Astrocyte (in vitro differentiated cells and primary cell): ENCODE measurements at regions not wholly inside any gene's neighbourhood (a gene's known extent, or its start where the extent isn't known, plus 50 kb on each side); places are given as distances from the start of the nearest gene placed in this dataset.
"Not testable (repeated sequence)": the region's sequence is repeated elsewhere in the genome, so short reads cannot be mapped to it uniquely, and the experiment has no call there.

ENCODE experiments used
- DNase-seq: peaks from one replicate; pipeline ENCODE4 v3.0.0-alpha.2; 2010; ENCODE audit warnings: low read depth
- FAIRE-seq: peaks from 2 replicates; lab custom pipeline; 2011; peaks lifted over from hg19 to GRCh38; lab: Jason Lieb, UNC
- H2AFZ ChIP-seq: 2 replicates; pipeline ENCODE4 v1.6.0; 2012; ENCODE audit warnings: low read depth, low read length, inconsistent platforms
- H3K27ac ChIP-seq: 2 replicates; pipeline ENCODE4 v1.5.1; 2011; ENCODE audit warnings: low read depth, low read length, inconsistent platforms
- H3K27me3 ChIP-seq: 2 replicates; pipeline ENCODE4 v1.6.0; 2011; ENCODE audit warnings: low read length, inconsistent platforms; ENCODE audit not compliant: insufficient read depth
- H3K36me3 ChIP-seq: 2 replicates; pipeline ENCODE4 v1.5.1; 2011; ENCODE audit warnings: low read length, inconsistent platforms; ENCODE audit not compliant: insufficient read depth
- H3K4me1 ChIP-seq: 2 replicates; pipeline ENCODE4 v1.5.1; 2011; ENCODE audit warnings: low read length, inconsistent platforms; ENCODE audit not compliant: insufficient read depth
- H3K4me2 ChIP-seq: 2 replicates; pipeline ENCODE4 v1.6.0; 2012; ENCODE audit warnings: low read length, inconsistent platforms
- H3K4me3 ChIP-seq: 2 replicates; pipeline ENCODE4 v1.5.1; 2011; ENCODE audit warnings: low read depth, mild to moderate bottlenecking, low read length, inconsistent platforms; ENCODE audit not compliant: insufficient read depth
- H3K79me2 ChIP-seq: 2 replicates; pipeline ENCODE4 v1.6.0; 2012; ENCODE audit warnings: mild to moderate bottlenecking, low read length, inconsistent platforms; ENCODE audit not compliant: insufficient read depth
- H3K9ac ChIP-seq: 2 replicates; pipeline ENCODE4 v1.6.0; 2012; ENCODE audit warnings: mild to moderate bottlenecking, low read length, inconsistent platforms
- H3K9me3 ChIP-seq: 2 replicates; pipeline ENCODE4 v1.5.1; 2012; ENCODE audit warnings: low read depth, mild to moderate bottlenecking, low read length, inconsistent platforms; ENCODE audit not compliant: insufficient read depth
- H4K20me1 ChIP-seq: 2 replicates; pipeline ENCODE4 v1.6.0; 2012; ENCODE audit warnings: low read length, inconsistent platforms; ENCODE audit not compliant: insufficient read depth
- H3K27ac Mint-ChIP-seq: one replicate; pipeline ENCODE4 v1.8.0; 2021; ENCODE audit warnings: mild to moderate bottlenecking, mixed read lengths; ENCODE audit not compliant: unreplicated experiment
- H3K27me3 Mint-ChIP-seq: one replicate; pipeline ENCODE4 v1.8.0; 2021; ENCODE audit warnings: low read depth, mixed read lengths; ENCODE audit not compliant: unreplicated experiment
- H3K36me3 Mint-ChIP-seq: one replicate; pipeline ENCODE4 v1.8.0; 2021; ENCODE audit warnings: low read depth, mixed read lengths; ENCODE audit not compliant: unreplicated experiment
- H3K4me1 Mint-ChIP-seq: one replicate; pipeline ENCODE4 v1.8.0; 2021; ENCODE audit warnings: low read depth, mixed read lengths; ENCODE audit not compliant: unreplicated experiment
- H3K4me3 Mint-ChIP-seq: one replicate; pipeline ENCODE4 v1.8.0; 2021; ENCODE audit warnings: mild to moderate bottlenecking, moderate library complexity, mixed read lengths; ENCODE audit not compliant: unreplicated experiment
- H3K9me3 Mint-ChIP-seq: one replicate; pipeline ENCODE4 v1.8.0; 2021; ENCODE audit warnings: mild to moderate bottlenecking, mixed read lengths; ENCODE audit not compliant: unreplicated experiment
- CTCF ChIP-seq: IDR thresholded peaks from 2 replicates; pipeline ENCODE4 v1.5.1; 2011; ENCODE audit warnings: low read depth, mild to moderate bottlenecking, inconsistent platforms, low read length, moderate library complexity; ENCODE audit not compliant: insufficient read depth
- EZH2 ChIP-seq: IDR thresholded peaks from 2 replicates; pipeline ENCODE4 v1.6.1; 2012; ENCODE audit warnings: mild to moderate bottlenecking, low read length, inconsistent platforms; ENCODE audit not compliant: insufficient read depth

DNA sequence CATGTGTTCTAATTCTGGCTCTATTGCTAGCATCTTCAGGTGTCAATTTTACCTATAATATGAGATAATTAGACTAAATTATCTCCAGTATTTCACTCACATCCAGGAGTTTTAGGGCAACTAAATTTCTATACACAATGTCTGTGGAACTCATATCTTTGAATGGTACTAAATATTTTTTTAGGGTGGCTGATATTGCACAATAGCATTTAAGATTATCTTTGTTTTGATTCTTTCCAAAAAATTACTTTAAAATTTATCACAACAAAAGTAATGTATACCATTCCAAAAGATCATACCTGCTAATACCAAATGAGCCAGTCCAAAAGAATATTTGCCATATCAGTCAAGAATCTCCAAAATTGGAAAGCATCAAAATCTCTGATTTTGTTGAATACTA lies 285.5 kb downstream of the SEMA3D start:
- Histone ChIP-seq H3K9me3 (no peaks in the 10 kb centered on the region), H3K27me3 (no peaks in the 10 kb centered on the region), H3K36me3 (no peaks in the 10 kb centered on the region), H3K4me2 (no peak overlapping the region), H3K9ac (no peak overlapping the region), H3K27ac (no peak overlapping the region), H3K79me2 (no peaks in the 10 kb centered on the region), H4K20me1 (no peaks in the 10 kb centered on the region), H3K4me1 (no peaks in the 10 kb centered on the region), H3K4me3 (no peak overlapping the region), H2AFZ (no peak overlapping the region)
- no peak for DNase-seq
- no peaks in the 10 kb centered on the region for H3K27me3 Mint-ChIP-seq
- H3K27ac Mint-ChIP-seq = no peak overlapping the region
- no peak for FAIRE-seq
- no peaks in the 10 kb centered on the region for H3K9me3 Mint-ChIP-seq
- H3K4me3 Mint-ChIP-seq = no peak overlapping the region
- H3K36me3 Mint-ChIP-seq = no peaks in the 10 kb centered on the region
- TF ChIP-seq CTCF = no peak
- no peak for TF ChIP-seq EZH2
- H3K4me1 Mint-ChIP-seq = no peaks in the 10 kb centered on the region

GRCh38 chr7:84900215-84900614 lies 286.6 kb downstream of the SEMA3D start:
- H3K4me1 Mint-ChIP-seq = no peaks in the 10 kb centered on the region
- H3K36me3 ChIP-seq = no peaks in the 10 kb centered on the region
- H3K9ac ChIP-seq = no peak overlapping the region
- FAIRE-seq = no peak
- no peak overlapping the region for H2AFZ ChIP-seq
- no peaks in the 10 kb centered on the region for H3K4me1 ChIP-seq
- no peaks in the 10 kb centered on the region for H3K9me3 Mint-ChIP-seq
- H3K4me2 ChIP-seq = no peak overlapping the region
- H3K4me3 Mint-ChIP-seq = no peak overlapping the region
- H3K27ac Mint-ChIP-seq = no peak overlapping the region
- no peaks in the 10 kb centered on the region for H3K9me3 ChIP-seq
- no peaks in the 10 kb centered on the region for H3K79me2 ChIP-seq
- TF ChIP-seq EZH2 = no peak
- H3K4me3 ChIP-seq = no peak overlapping the region
- no peaks in the 10 kb centered on the region for H3K36me3 Mint-ChIP-seq
- H3K27me3 Mint-ChIP-seq = no peaks in the 10 kb centered on the region
- H3K27me3 ChIP-seq = no peaks in the 10 kb centered on the region
- no peak for DNase-seq
- H3K27ac ChIP-seq = no peak overlapping the region
- no peaks in the 10 kb centered on the region for H4K20me1 ChIP-seq

DNA sequence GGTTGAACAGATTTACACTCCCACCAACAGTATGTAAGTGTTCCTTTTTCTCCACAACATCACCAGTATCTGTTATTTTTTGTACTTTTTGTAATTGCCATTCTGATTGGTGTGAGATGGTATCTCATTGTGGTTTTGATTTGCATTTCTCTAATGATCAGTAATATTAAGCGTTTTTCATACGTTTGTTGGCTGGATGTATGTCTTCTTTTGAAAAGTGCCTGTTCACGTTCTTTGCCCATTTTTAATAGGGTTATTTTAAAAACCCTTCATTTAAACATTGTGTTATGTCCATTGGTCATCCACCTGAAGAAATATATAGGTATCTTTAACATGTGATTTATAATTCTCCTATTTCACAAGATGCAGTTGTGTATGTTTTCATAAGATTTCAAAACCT lies 291.3 kb downstream of the SEMA3D start:
- Histone ChIP-seq H3K4me3 (no peak overlapping the region), H3K79me2 (no peaks in the 10 kb centered on the region), H3K9ac (no peak overlapping the region), H3K27me3 (no peaks in the 10 kb centered on the region), H3K9me3 (no peaks in the 10 kb centered on the region), H4K20me1 (no peaks in the 10 kb centered on the region), H3K4me2 (no peak overlapping the region), H3K27ac (no peak overlapping the region), H3K4me1 (no peaks in the 10 kb centered on the region), H2AFZ (no peak overlapping the region), H3K36me3 (no peaks in the 10 kb centered on the region)
- Mint-ChIP-seq H3K27ac (no peak overlapping the region), H3K4me3 (no peak overlapping the region), H3K36me3 (no peaks in the 10 kb centered on the region), H3K4me1 (no peaks in the 10 kb centered on the region), H3K27me3 (no peaks in the 10 kb centered on the region), H3K9me3 (no peaks in the 10 kb centered on the region)
- DNase-seq (no peak), FAIRE-seq (no peak)
- TF ChIP-seq EZH2 (no peak), CTCF (no peak)

- not testable (repeated sequence) for H3K9me3 Mint-ChIP-seq, H3K9ac ChIP-seq, H3K4me1 ChIP-seq, H3K36me3 Mint-ChIP-seq, H3K4me3 Mint-ChIP-seq, H3K27ac ChIP-seq, H2AFZ ChIP-seq, H3K9me3 ChIP-seq, H3K4me3 ChIP-seq, H3K27me3 ChIP-seq, H3K4me2 ChIP-seq, H4K20me1 ChIP-seq, H3K27me3 Mint-ChIP-seq, DNase-seq, H3K4me1 Mint-ChIP-seq, H3K27ac Mint-ChIP-seq, FAIRE-seq, H3K36me3 ChIP-seq, H3K79me2 ChIP-seq
Observed at GRCh38 chr7:84883570-84883969, 303.3 kb downstream of the SEMA3D start.

GRCh38 chr7:84880326-84880997 lies 306.4 kb downstream of the SEMA3D start:
- not testable (repeated sequence) for H3K27me3 ChIP-seq, H3K4me3 ChIP-seq, H3K79me2 ChIP-seq, H3K9ac ChIP-seq, H3K4me1 Mint-ChIP-seq, H3K36me3 ChIP-seq, H3K4me2 ChIP-seq, H3K27ac Mint-ChIP-seq, H3K4me1 ChIP-seq, H3K27me3 Mint-ChIP-seq, H2AFZ ChIP-seq, H3K36me3 Mint-ChIP-seq, H3K9me3 Mint-ChIP-seq, FAIRE-seq, H3K4me3 Mint-ChIP-seq, H3K9me3 ChIP-seq, H3K27ac ChIP-seq, DNase-seq, H4K20me1 ChIP-seq
